Right ventricle myocardium superior (tissue), 1 donor: ENCODE measurements at regions not wholly inside any gene's neighbourhood (a gene's known extent, or its start where the extent isn't known, plus 50 kb on each side); places are given as distances from the start of the nearest gene placed in this dataset.

ENCODE experiments used
- ATAC-seq: fragments of 200-7000 bp; cut with Tn5 transposase; one replicate; pipeline ENCODE4 v1.9.1; 2020; ENCODE audit warnings: mild to moderate bottlenecking; ENCODE audit not compliant: poor library complexity
- DNase-seq: peaks from one replicate; pipeline ENCODE4 v3.0.0-alpha.2; 2020
- intact Hi-C: fragments of 100-400 bp; cut with DNase I; formaldehyde crosslinking; loops from one replicate; pipeline ENCODE4 v1.11.2; 2022
- donor health status: DM: no; HTN: yes; CAD: no; lungs with severe emphysema.

- intact Hi-C loops, result no loop called here
- DNase-seq (no peak), ATAC-seq (no peak)
Observed at GRCh38 chr18:70426818-70427217, 138.0 kb downstream of the SOCS6 start.

- intact Hi-C loops, result no loop called here
- no peak for DNase-seq
- ATAC-seq, result no peak
Observed at GRCh38 chr18:70425236-70425635, 136.4 kb downstream of the SOCS6 start.

DNA sequence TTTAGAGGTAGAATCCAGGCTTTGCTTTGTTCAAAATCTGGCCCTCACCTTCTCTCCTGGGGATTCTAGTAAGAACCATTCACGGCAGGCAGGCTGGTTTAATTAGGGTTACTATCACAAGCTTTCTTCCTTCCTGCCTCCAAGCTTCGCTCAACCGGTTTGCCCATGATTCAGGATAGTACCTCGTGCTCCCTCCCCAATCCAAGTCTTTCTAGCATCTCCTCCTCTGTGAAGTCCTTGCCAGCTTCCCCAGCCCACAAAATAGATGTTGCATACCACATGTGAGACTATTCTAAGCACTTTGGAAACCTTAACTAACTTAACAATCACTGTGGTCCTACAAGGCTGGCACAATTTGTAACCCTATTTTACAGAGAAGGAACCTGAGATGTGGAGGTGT lies 135.1 kb downstream of the SOCS6 start:
- no peak for ATAC-seq
- no peak for DNase-seq
- intact Hi-C loops, result no loop called here

- no peak for DNase-seq
- ATAC-seq, result no peak
- intact Hi-C loops, result no loop called here
Observed at GRCh38 chr18:70423120-70423519, 134.3 kb downstream of the SOCS6 start.

DNA sequence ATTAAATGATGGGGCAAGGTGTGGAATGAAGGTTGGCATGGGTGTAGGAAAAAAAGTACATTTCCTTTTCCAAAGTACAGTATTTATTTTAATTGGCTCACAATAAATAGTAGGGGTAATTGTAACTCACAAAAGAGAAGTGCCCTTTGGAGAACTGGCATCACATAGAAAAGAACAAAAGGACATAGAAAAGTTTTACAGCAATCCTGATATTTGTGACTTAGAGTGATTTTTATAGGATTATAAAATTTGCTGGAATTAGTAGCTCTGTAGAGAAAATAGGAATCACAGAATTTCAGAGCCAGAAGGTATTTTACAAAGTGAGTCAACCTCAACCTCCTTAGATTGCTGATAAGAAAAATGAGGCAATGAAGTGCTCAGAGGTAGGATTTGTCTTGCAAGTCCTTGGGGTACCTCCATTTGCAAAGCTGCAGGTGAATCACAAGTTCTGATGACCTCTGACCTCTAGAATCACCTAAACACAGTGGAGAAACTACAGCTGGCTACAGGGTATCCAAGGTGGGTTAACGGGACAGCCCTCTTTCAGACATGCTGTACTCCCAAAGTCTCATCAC lies 133.6 kb downstream of the SOCS6 start:
- ATAC-seq, result no peak
- intact Hi-C loops, result no loop called here
- DNase-seq, result no peak

DNA sequence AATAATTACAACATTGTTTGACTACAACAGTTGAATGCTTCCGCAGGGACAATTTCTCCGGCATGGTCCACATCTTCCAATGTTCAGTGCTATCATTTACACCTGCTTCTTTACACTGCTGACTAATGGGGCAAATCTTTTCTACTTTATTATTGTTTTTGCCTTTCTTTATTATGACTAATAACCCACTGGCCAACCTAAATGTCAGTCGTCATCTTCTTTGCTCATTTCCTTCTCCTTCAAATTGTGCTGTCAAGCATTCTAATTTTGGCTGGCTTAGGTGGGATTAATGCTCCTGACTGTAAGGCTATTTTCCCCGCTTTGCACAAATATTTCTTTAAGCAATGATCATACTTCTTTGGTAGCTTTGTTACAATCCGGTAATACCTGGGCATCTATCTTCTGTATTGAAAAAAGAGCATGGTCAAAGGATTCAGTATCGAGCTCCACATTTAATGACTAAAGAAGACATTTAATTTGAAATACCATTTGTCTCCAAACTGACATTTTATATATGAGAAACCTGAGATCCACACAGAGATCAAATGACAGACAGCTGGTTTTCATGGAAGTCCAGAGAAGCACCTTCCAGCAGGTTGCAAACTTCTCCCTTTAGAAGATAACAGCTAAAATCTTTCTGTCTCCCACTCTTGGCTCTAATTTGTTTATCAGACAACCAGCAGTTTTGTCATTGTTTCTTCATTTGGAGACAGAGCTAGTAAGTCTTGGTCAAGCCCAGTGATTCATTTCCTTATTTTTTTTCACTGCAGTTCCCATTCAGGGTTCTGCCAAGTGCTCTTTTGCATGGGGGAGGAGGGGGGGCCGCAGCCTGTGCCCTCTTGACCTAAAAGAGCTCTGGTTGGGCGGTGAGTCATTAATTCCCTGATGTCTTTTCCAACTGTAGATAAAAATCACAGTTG lies 132.9 kb downstream of the SOCS6 start:
- ATAC-seq, result peak; percentile 93
- DNase-seq, result peak; percentile 82
- intact Hi-C loops, result no loop called here

DNA sequence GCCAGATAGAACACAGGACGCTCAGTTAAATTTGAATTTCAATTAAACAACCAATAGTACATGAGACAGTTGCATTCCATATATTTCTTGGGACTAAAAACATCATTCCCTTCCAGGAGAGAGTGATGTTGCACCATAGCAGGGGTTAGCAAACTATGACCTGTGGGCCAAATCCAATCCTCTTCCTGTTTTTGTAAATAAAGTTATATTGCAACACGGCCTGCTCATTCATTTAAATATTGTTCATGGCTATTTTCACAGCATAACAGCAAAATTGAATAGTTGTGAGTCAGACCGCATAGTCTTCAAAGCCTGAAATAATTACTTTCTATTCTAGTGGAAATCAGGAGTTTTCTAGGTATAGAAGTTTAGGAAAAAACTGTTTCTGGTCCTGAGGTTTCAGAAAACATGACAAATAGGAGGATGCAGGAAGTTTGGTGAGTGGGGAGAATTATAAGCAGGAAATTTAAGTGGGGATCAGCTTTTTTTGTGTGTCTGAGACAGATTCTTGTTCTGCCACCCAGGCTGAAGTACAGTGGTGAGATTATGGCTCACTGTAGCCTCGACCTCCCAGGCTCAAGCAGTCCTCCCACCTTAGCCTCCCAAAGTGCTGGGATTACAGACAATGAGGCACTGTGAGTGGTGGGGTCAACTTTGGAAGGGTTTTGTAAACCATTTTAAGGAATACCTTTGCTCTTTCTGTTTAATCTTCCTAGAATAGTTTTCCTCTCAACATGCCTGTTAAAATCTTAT lies 131.5 kb downstream of the SOCS6 start:
- ATAC-seq, result no peak
- intact Hi-C loops, result no loop called here
- no peak for DNase-seq

DNA sequence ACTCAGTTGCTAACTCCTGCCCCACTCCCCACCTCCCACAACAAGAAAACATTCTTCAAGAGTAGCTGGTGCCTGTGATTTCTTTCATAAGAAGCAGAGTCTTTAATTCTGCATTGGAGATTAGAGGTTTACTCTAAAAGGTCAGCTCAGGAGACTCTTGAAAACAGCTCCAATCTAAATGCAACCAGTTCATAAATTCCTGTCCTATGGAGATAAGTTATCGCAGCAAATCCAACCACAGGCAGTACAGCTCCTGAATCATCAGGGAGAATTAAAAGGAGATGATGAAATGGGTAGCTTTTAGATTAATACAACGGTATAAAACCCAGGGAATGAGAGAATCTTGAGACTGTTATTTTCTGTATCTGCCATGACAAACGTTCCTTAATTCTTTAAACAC lies 130.7 kb downstream of the SOCS6 start:
- intact Hi-C loops, result no loop called here

GRCh38 chr18:70418546-70419311 lies 129.9 kb downstream of the SOCS6 start:
- intact Hi-C loops, result no loop called here
- ATAC-seq (no peak), DNase-seq (no peak)

More for the DNA sequence above, 130.7 kb downstream of the SOCS6 start:
- DNase-seq (no peak), ATAC-seq (no peak)

DNA sequence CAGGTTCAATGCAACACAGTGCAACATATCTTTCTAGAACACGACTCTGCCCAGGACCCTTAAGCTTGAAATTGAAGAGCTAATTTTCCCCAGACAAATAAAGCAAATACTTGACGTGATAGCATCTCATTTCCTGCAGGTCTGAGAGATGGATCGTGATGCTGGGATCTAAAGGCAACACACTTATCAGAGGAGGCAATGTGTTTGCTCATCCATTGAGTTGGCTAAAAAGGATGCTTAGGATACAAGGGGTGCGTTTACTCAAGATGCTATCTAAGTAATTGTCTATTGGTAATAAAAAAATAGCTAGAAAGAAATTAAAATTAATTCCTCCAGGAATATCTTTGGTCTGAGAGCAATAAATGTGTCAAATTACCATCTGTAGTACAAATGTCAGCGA lies 129.0 kb downstream of the SOCS6 start:
- DNase-seq (no peak), ATAC-seq (no peak)
- intact Hi-C loops, result no loop called here

GRCh38 chr18:70416496-70416895 lies 127.7 kb downstream of the SOCS6 start:
- no peak for DNase-seq
- intact Hi-C loops, result no loop called here
- no peak for ATAC-seq

DNA sequence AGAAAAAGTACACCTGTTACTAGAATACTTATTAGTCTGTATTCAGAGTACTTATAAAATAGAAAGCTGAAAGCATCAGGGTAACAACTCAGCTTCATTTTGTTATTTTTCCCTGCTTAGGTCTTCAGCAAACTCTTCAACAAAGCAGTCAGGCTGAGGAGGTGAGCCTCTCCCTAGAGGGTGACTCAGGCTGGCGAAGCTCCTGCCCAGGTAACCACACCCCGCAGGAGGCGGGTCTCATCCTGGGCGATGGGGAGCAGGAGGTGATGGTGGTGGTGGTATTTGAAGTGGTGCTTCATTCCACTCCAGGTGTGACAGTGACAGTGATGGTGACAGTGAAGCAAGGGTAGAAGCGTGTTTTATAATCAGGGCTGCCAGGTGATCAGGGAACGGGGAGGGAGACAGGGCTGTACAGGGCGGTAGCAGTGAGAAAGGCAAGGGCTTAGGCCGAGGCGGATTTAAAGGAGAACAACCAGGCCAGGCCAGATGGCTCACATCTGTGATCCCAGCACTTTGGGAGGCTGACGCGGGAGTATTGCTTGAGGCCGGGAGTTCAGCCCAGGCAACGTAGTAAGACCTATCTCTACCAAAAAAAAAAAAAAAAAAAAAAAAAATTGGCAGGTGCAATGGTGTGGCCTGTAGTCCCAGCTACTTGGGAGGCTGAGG lies 127.1 kb downstream of the SOCS6 start:
- intact Hi-C loops, result no loop called here
- no peak for ATAC-seq

GRCh38 chr18:70414315-70414900 lies 125.6 kb downstream of the SOCS6 start:
- intact Hi-C loops, result no loop called here
- DNase-seq, result no peak
- peak; percentile 58 for ATAC-seq

More for the DNA sequence above, 127.1 kb downstream of the SOCS6 start:
- DNase-seq, result no peak

DNA sequence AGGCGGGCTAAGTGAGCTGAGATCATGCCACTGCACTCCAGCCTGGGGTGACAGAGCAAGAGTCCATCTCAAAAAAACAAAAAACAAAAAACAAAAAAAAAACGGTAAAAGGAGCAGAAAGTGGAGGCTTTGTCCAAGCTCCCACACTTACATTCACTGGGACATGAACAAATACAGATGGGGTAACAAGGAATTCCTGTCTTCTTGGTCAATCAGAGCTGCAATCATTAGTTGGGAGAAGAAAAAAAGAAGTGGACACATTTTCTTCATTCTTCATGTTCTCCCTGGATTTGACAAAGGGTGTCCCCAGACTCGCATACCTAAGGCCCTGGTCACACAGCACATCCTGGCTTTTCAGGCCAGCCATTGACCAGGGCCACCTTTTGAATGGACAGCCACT lies 124.6 kb downstream of the SOCS6 start:
- no peak for ATAC-seq
- no peak for DNase-seq
- intact Hi-C loops, result no loop called here

GRCh38 chr18:70411876-70412435 lies 123.1 kb downstream of the SOCS6 start:
- intact Hi-C loops, result no loop called here
- DNase-seq (no peak), ATAC-seq (no peak)

DNA sequence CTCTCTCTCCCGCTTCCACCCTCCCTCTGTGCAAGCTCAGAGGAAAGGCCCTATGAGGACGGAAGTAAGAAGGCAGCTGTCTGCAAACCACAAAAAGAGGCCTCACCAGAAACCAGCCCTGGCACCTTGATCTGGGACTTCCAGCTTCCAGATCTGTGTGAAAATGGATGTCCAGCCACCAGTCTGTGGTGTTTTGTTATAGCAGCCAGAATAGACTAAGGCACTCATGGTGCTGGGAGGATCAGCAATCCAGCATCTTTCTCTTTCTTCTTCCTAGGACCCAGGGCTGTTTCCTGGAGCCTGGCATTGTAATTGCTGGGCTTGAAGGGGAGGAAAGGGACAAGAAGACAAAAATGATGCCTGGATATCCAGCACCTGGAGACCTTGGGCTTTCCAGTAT lies 122.5 kb downstream of the SOCS6 start:
- intact Hi-C loops, result no loop called here
- DNase-seq (no peak), ATAC-seq (no peak)

DNA sequence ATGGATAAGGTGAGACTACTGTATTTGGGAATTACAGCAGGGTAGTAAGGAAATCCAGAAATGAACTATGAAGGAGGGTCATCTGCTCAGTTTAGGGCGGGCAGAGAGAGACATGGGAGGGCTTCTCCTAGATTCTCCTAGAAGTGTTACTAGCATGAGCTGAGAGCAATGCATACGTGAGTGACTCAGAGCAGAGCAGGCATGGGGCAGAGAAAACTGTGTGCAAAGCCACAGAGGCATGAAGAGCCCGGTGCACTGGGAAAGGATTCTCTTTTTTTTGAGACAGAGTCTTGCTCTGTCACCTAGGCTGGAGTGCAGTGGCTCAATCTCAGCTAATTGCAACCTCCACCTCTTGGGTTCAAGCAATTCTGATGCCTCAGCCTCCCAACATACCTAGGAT lies 116.2 kb downstream of the SOCS6 start:
- intact Hi-C loops, result no loop called here
- ATAC-seq (no peak), DNase-seq (no peak)

DNA sequence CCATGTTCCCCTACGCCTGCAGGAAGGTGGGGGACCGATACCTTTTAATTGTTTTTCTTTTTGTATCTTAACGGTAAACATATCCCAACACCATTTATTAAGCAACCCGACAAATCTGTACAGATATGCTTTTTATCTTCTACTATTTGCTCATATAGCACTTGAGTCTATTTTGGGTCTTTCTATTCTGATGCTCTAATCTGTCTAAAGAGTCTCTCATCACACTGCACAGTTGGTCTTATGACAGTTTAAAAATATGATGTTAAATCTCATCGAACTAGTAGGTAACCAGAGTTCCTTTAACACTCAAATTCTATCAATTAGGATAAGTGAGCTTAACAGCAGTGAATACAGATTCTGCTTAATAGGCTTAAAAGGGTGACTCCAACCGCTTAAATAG lies 111.6 kb downstream of the SOCS6 start:
- intact Hi-C loops, result no loop called here
- ATAC-seq (peak; percentile 93), DNase-seq (no peak)
